GM21360 (cell line): ENCODE measurements at regions not wholly inside any gene's neighbourhood (a gene's known extent, or its start where the extent isn't known, plus 50 kb on each side); places are given as distances from the start of the nearest gene placed in this dataset.
A peak's percentile ranks its signal among the peaks of the same experiment; 100 is the strongest.
"Not testable (repeated sequence)": the region's sequence is repeated elsewhere in the genome, so short reads cannot be mapped to it uniquely, and the experiment has no call there.

ENCODE experiments used
- ATAC-seq: cut with Tn5 transposase; IDR thresholded peaks from one replicate; pipeline ENCODE4 v1.9.1; 2021; ENCODE audit warnings: mild to moderate bottlenecking, moderate library complexity; ENCODE audit not compliant: unreplicated experiment

DNA sequence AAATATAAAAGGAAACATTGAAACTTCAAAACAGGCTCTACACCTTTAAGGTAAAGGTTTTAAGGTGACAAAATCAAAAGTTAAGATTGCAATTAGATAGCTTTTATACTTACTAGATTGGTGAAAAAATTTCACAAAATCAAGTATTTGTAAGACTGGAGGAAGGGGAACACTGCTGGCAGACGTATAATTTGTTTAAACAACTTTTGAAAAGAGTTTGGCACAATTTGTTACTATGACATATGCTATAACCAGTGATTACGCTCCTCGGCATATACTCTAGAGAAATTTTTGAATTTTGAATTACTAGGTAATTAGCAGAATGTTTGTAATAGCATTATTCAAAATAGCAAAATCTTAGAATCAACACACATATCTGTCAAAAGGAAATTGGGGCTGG is 425.0 kb downstream of the LRRIQ3 start:
- ATAC-seq, result no peak

DNA sequence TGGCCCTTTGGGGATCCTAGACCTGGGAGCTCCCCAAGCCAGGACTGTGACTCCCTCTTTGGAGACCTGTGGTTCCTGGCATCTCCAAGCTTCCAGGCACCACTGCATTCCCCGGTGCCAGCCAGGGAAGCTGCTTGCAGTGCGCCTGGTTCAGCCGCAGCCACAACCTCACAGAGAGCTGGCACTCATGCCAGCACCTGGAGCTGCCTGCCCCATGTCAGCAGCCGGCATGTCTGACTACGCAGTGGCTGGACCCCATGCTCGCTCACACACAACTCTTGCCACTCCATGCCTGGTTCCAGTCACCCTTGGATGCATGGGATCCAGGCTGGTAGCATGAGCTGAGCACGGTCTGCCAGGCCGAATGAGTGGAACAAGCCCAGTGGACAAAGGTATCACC is 426.6 kb downstream of the LRRIQ3 start:
- no peak for ATAC-seq

GRCh38 chr1:73770109-73770905 is 427.7 kb downstream of the LRRIQ3 start:
- ATAC-seq, result no peak

DNA sequence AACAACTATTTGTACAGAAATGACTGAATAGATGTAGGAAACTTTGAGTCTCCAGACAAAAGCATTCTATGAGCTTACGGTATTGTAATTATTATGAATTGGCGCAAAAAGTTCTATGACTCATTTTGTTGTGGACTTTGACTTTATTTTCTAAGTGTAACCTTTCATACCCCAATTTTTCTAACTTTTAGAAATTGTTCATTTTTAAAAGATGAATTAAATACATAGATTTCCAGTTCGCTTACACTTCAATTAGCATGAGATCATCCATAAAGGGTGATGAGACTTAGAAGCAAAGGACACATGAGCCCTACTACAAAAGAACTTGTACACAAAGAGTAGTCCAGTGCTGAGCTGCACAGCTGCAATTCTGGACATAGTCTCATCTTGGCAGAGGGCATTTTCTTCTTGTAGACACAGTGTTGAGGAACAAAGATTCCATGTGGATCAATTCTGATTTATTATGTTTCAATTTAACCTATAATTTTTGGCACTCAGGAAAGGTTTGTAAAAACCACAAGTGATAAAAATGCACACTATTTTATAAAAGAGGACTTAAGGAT is 431.1 kb downstream of the LRRIQ3 start:
- no peak for ATAC-seq

GRCh38 chr1:73765551-73766233 is 432.3 kb downstream of the LRRIQ3 start:
- ATAC-seq, result no peak

GRCh38 chr1:73761559-73761958 is 436.4 kb downstream of the LRRIQ3 start:
- ATAC-seq, result no peak

DNA sequence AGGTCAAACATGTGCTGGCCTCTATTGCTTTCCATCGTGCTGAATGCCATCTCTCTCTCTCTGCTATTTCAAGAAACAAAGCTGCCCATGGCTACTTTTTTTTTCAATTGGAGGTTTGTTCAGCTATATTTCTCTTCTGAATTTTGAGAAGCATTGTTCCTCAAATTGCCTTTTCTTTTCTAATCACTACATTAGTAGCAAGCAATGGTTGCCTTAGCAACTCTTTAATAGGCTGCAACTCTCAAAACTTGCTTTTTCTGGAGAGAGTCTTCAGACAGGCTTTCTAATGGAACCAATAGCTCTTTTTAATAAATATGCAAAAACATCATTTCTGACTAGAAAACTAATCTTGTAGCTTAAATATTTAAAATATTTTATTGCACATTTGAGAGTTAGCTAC is 439.0 kb downstream of the LRRIQ3 start:
- no peak for ATAC-seq

DNA sequence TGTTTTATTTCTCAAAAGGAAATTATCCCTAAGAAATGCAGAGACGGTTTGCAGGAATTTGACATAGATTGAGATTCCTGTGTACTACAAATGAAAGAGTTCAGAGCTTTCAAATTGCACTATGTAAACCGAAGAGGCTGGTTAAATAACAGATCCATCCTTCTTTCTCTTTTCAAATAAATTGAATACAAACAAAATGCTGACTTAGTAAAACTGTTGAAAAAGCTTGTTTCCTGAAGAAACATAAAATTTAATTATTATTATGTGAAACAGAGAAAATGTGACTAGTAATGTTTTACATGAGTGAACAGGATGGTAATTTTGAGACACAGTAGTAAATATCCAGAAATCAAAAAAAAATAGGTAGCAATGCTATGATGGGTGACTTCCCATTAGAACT is 441.2 kb downstream of the LRRIQ3 start:
- ATAC-seq, result no peak

DNA sequence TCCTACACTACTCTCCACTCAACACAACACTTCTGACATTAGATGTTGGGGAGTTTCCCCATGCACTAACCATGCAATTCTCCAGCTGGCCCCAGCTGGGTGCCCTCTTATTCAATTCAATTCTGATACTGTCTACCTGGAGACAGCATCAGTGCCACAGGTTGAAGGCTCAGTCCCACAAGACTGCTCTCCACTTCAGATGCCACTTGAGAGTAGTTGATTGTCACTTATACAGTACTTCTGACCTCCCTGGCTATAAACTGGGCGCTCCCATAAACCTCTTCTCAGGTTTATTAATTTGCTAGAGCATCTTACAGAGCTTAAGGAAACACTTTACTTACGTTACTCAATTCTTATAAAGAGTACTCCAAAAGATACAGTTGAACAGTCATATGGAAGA is 442.3 kb downstream of the LRRIQ3 start:
- no peak for ATAC-seq

DNA sequence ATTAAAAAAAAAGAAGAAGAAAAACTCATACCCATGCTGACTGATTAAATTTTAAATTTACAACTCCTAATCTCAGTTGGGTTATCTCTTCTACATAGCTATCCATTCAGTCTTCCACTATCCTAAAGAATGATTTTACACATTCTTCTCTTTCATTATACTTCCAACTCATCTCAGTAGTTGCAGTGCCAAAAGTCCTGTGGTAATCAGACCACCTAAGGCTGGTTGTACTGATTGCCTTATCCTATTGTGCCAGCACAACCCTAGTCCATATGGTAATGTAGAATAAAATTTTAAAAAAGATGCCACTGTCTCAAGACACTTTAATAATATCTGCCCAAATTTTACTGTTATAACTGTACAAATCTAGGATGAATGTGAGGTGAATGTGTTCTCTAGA is 448.0 kb downstream of the LRRIQ3 start:
- no peak for ATAC-seq

DNA sequence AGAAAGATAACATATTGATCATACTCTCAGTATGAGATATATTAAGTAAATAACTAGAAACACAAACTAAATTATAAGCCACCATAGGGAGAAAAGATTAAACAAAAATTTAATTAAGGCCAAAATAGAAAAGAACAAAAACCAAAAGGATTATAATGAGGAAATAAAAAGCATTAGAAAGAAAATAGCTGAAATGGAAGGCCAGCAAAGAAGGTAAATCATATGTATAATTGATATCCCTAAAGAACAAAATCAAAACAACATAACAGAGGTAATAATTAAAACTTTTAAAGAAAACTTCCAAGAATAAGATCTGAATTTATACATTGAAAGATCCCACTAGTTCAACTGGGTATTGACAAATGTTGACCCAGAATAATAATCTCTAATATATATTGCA is 453.0 kb downstream of the LRRIQ3 start:
- no peak for ATAC-seq

DNA sequence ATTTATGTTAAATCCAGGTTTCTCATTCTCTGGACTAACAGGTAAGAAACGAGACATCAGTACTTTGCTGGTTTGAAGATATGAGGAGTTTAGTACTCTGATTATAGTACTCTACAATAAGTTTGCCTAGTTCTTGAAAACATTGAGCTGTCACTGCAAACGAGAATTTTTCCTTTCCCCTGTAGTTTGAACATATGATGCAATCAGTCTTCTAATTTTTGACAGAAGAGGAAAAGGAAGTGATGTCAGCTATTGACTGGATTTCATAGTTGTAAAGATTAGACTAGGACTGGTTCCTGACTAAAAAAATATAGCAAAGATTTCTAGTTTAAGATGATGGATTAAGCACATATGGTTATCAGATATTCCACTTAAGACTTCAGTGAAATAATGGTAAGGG is 461.9 kb downstream of the LRRIQ3 start:
- ATAC-seq, result no peak

- ATAC-seq, result no peak
These were observed 470.9 kb downstream of the LRRIQ3 start for GRCh38 chr1:73727036-73727435.

DNA sequence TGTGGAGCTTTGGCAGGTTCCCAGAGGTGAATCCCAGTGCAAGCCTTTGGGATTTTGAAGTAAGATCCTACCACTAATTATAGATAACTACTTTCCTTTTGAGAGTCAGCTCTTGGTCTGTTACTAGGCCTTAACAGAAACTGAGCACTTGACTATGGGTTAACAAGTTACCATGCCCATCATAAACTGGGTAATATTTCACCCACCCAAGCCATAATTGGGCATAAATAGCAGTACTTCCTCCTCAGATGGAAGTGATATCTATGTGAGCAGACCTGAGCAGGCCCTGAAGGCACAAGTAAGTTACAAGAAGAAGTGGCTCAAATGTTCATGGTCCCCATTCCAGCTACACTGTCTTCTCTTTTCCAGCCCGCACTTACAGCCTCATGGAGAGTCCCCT is 475.9 kb downstream of the LRRIQ3 start:
- no peak for ATAC-seq

- ATAC-seq, result no peak
These were observed 480.0 kb downstream of the LRRIQ3 start for GRCh38 chr1:73717976-73718375.

DNA sequence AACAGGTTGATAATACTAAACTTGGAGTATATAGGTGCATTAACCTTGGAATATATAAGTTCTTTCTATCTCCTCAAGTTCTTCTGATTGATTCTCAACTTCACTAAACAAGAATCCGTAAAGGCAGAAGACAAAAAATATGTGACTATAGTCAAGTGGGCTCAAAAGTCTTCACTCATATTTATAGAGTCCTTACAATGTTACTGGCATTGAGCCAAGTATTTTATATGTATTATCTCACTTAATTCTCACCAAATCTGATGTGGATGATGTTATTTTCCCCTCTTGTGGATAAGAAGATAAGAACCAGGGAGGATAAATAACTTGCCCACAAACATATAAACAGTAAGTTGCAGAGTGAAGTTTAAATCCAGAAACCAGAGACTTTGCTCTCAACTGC is 486.9 kb downstream of the LRRIQ3 start:
- no peak for ATAC-seq

- ATAC-seq, result no peak
These were observed 496.1 kb downstream of the LRRIQ3 start for GRCh38 chr1:73701826-73702225.

DNA sequence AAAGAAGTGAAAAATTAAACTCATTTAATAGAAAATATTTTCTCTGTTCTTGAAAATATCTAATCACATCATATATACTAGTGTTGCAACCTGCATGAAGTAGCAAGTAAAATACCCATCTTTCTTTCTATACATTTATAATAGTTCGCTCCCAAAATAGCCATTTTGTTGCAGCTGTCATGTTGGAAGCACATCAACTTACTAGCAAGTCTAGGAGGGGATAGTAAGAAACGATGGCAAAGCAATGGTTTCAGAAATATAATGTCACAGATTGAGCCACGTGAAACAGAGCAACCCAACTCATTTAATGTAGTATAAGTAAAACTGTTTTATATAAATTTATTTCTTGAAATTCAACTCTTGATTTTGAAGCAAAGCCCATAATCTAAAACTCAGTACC is 521.8 kb downstream of the LRRIQ3 start:
- no peak for ATAC-seq

GRCh38 chr1:73674945-73675561 is 522.9 kb downstream of the LRRIQ3 start:
- peak; percentile 77 for ATAC-seq

- no peak for ATAC-seq
These were observed 524.0 kb downstream of the LRRIQ3 start for GRCh38 chr1:73673971-73674370.

GRCh38 chr1:73671530-73671929 is 526.4 kb downstream of the LRRIQ3 start:
- no peak for ATAC-seq

GRCh38 chr1:73667959-73668358 is 530.0 kb downstream of the LRRIQ3 start:
- ATAC-seq, result not testable (repeated sequence)
